Adrenal gland (tissue), 9 donors: ENCODE measurements at regions not wholly inside any gene's neighbourhood (a gene's known extent, or its start where the extent isn't known, plus 50 kb on each side); places are given as distances from the start of the nearest gene placed in this dataset.

Experiments
- DNase-seq, 7 donors: peaks; one replicate each; pipeline ENCODE4 v3.0.0-alpha.2; 2019 to 2020
- H3K27ac ChIP-seq, 5 donors: fragments of 200-600 bp; sonication (generic) in 4 of 5; 1 replicate in 3 of 5; 2 replicates in 2 of 5; pipeline versions ENCODE4 v1.5.1 to v1.8.0; 2016 to 2020; ENCODE audit warnings: mild to moderate bottlenecking in 1 of 5
- H3K27me3 ChIP-seq: fragments of 200-600 bp; 2 replicates; pipeline ENCODE4 v1.8.0; 2021
- H3K36me3 ChIP-seq, 2 donors: fragments of 200-600 bp; replicated peaks in 1 of 2; 1 replicate in 1 of 2; 2 replicates in 1 of 2; pipeline versions ENCODE4 v1.5.1 to v1.8.0; 2018 to 2022
- H3K4me1 ChIP-seq, 2 donors: fragments of 200-600 bp; replicated peaks in 1 of 2; 1 replicate in 1 of 2; 2 replicates in 1 of 2; pipeline versions ENCODE4 v1.5.1 to v1.8.0; 2018 to 2021
- H3K4me3 ChIP-seq, 4 donors: fragments of 200-600 bp; sonication (generic) in 3 of 4; one replicate each; pipeline ENCODE4 v1.5.1; 2016 to 2018
- H3K9me3 ChIP-seq, 3 donors: fragments of 200-600 bp; sonication (generic) in 1 of 3; replicated peaks in 1 of 3; 1 replicate in 2 of 3; 2 replicates in 1 of 3; pipeline versions ENCODE4 v1.5.1 to v1.8.0; 2016 to 2021
- POLR2A ChIP-seq, 2 donors: fragments of 450-650 bp; IDR thresholded peaks; one replicate each; pipeline ENCODE4 v1.6.1; 2017; ENCODE audit warnings: antibody characterized with exemption in 2 of 2, mild to moderate bottlenecking in 2 of 2, moderate library complexity in 1 of 2
- WGBS, 4 donors: extraction: QIAGEN DNeasy Blood & Tissue Kit in 2 of 4; methylation state at CpG; one replicate each; pipeline versions ENCODE4 v1.1.5 to v1.1.7; 2013 to 2017; 5-methylcytosine and 5-hydroxymethylcytosine counted together
- intact Hi-C, 2 donors: fragments of 100-400 bp; cut with DNase I; formaldehyde crosslinking; loops; one replicate each; pipeline versions ENCODE4 v1.14.1 to v1.15.0; 2022 to 2023
- TF ChIP-seq, protein P1 (sequence below), 6 experiments: fragments of 450-650 bp in 4 of 6; fragments of 200-600 bp in 2 of 6; sonication (generic) in 1 of 6; IDR thresholded peaks; 1 replicate in 5 of 6; 2 replicates in 1 of 6; pipeline versions ENCODE4 v1.5.1 to v1.8.0; 2016 to 2021; ENCODE audit warnings: antibody characterized with exemption in 6 of 6, mild to moderate bottlenecking in 2 of 6, moderate library complexity in 1 of 6
- donor health status: healthy with polysubstance abuse.
- donor health status: Bipolar disorder and iron deficiency.
- donor health status: DM: yes; HTN: yes; CAD: no.
- donor health status: DM: no; HTN: no; CAD: no.
- donor health status: DM: no; HTN: no; CAD: no.

DNA sequence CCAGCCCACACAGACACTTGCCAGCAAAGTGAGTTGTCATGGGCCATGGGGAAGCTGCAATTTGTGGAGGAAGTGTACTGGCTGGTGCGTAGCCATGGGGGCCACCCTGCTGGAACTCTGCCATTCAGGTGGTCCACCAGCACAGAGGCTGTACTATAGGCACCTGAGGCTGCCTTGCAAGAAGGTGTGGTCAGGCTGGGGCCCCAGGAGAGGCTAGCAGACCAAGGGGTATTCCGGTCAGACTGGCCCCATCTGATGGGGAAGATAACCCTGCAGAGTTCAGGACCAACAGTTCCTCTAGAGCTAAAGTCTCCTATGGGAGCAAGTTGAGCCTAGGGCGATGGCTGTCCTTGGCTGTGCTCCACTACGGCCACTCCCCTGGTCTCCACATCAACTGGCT, 136.1 kb downstream of the DCAF12L2 start:
- TF ChIP-seq, protein P1, sequence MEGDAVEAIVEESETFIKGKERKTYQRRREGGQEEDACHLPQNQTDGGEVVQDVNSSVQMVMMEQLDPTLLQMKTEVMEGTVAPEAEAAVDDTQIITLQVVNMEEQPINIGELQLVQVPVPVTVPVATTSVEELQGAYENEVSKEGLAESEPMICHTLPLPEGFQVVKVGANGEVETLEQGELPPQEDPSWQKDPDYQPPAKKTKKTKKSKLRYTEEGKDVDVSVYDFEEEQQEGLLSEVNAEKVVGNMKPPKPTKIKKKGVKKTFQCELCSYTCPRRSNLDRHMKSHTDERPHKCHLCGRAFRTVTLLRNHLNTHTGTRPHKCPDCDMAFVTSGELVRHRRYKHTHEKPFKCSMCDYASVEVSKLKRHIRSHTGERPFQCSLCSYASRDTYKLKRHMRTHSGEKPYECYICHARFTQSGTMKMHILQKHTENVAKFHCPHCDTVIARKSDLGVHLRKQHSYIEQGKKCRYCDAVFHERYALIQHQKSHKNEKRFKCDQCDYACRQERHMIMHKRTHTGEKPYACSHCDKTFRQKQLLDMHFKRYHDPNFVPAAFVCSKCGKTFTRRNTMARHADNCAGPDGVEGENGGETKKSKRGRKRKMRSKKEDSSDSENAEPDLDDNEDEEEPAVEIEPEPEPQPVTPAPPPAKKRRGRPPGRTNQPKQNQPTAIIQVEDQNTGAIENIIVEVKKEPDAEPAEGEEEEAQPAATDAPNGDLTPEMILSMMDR (IDR thresholded peaks at IDR 0.05) = no peak
- TF ChIP-seq POLR2A (IDR thresholded peaks at IDR 0.05) = no peak
- Histone ChIP-seq H3K4me3 (no peak overlapping the region), H3K27ac (no peak overlapping the region), H3K27me3 (no peaks in the 10 kb centered on the region), H3K36me3 (no peaks in the 10 kb centered on the region), H3K4me1 (no peaks in the 10 kb centered on the region), H3K9me3 (no peaks in the 10 kb centered on the region)
- 65 to 84% (median 80%) methylated on average over 4 of the region's 4 CpGs; no CpG with 5 or more reads in 1 of the 4 donors for WGBS, 4 donors
- intact Hi-C loops = no loop called here
- no peak for DNase-seq

DNA sequence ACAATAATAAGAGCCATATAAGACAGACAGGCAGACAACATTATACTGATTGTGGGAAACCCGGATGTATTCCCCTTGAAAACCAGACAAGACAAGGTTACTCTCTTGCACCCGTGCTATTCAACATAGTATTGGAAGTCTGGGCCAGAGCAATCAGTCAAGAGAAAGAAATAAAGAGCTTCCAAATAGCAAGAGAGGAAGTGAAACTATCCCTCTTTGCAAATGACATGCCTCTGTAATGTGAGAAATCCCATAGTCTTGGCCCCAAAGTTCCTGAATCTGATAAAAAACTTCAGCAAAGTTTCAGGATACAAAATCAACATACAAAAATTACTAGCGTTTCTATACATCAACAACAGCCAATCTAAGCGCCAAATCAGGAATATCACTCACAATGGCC, 102.1 kb downstream of the DCAF12L2 start:
- Histone ChIP-seq H3K9me3 (no peaks in the 10 kb centered on the region), H3K4me1 (no peaks in the 10 kb centered on the region), H3K27me3 (no peaks in the 10 kb centered on the region), H3K36me3 (no peaks in the 10 kb centered on the region), H3K27ac (no peak overlapping the region), H3K4me3 (no peak overlapping the region)
- WGBS, 4 donors = 46 to 78% (median 59%) methylated on average over 4 of the region's 4 CpGs
- intact Hi-C loops = no loop called here
- no peak for DNase-seq
- TF ChIP-seq POLR2A (IDR thresholded peaks at IDR 0.05) = no peak
- TF ChIP-seq, protein P1 (IDR thresholded peaks at IDR 0.05) = no peak

DNA sequence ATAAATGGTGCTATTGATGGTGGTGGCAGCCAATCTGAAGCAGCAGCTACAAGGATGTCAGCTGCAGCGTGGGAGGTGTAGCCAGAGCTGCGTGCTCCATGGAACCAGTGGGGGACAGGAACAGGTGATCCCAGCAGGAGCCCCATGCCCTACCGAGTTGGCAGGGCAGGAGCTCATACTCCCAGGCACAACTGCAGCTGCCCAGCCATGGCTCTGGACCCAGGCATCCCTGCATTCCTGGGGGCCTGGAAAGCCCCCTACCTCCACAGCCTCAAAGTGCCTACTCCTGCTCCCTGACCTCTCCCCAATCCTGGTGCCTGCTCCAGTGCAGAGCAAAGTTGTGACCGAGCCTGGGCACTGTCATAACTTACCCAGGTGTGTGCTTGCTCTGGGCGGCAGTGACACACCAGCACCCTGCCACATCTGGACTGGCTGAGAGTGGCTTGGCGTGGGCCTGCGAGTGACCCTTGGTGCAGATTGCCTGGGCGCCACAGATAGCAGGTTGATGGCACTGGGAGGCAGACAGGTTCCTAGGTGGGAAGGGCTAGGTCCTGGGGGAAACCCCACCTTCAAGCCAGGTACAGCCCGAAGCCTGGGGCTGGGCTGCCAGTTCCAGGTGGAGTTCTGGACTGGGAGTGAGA, 101.1 kb downstream of the DCAF12L2 start:
- H3K4me1 ChIP-seq = no peaks in the 10 kb centered on the region
- H3K27me3 ChIP-seq = no peaks in the 10 kb centered on the region
- WGBS, 4 donors = 73 to 84% (median 78%) methylated on average over 2 to 9 of the region's 9 CpGs
- H3K27ac ChIP-seq = no peak overlapping the region
- intact Hi-C loops = no loop called here
- H3K36me3 ChIP-seq = no peaks in the 10 kb centered on the region
- DNase-seq = no peak
- H3K9me3 ChIP-seq = no peaks in the 10 kb centered on the region
- no peak overlapping the region for H3K4me3 ChIP-seq
- TF ChIP-seq, protein P1 (IDR thresholded peaks at IDR 0.05) = no peak
- TF ChIP-seq POLR2A (IDR thresholded peaks at IDR 0.05) = no peak

DNA sequence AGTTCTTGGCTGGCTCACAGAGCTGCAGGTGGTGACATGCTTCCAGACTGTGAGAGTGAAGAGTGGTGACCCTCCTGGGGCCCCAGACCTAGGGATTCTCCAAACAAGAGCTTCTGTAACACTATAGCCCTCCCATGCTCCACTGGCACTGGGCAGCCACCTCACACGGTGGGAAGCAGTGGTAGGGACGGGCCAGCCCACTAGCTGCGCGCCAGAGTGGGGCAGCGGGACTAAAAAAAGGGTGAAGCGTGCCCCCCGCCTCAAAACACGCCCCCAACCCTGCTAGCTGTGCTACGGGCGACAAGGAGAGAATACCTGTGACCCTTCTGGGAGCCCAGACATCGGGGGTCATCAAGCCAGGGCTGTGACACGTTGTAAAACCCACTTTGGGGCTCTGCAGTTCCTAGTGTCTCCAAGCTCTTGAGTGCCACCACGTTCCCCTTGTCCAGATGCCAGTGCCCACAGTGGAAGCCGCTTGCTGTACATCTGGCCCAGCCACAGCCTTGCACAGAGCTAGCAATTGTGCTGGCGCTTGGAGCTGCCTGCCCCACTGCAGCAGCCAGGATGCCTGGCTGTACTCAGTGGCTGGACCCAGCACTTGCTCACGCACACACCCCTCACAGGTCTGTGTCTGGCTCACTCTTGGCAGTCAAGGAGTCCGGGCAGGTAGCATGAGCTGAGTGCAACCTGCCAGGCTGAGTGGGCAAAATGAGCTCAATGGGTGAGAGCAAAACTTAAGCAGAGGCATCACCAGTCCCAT, 100.0 kb downstream of the DCAF12L2 start:
- Histone ChIP-seq H3K27me3 (no peaks in the 10 kb centered on the region), H3K4me1 (no peaks in the 10 kb centered on the region), H3K9me3 (no peaks in the 10 kb centered on the region), H3K36me3 (no peaks in the 10 kb centered on the region), H3K27ac (no peak overlapping the region), H3K4me3 (no peak overlapping the region)
- intact Hi-C loops = no loop called here
- TF ChIP-seq POLR2A (IDR thresholded peaks at IDR 0.05) = no peak
- TF ChIP-seq, protein P1 (IDR thresholded peaks at IDR 0.05) = no peak
- whole genome bisulfite sequencing, 4 donors = 65 to 82% (median 78%) methylated on average over 2 to 17 of the region's 17 CpGs; no CpG with 5 or more reads in 1 of the 4 donors
- DNase-seq = no peak
